Breast epithelium (tissue), 3 donors: ENCODE measurements at regions not wholly inside any gene's neighbourhood (a gene's known extent, or its start where the extent isn't known, plus 50 kb on each side); places are given as distances from the start of the nearest gene placed in this dataset.

ENCODE experiments used
- CTCF ChIP-seq, 3 donors: fragments of 450-650 bp; IDR thresholded peaks; one replicate each; pipeline ENCODE4 v1.5.1; 2016 to 2017; ENCODE audit warnings: antibody characterized with exemption in 3 of 3, mild to moderate bottlenecking in 3 of 3, moderate library complexity in 3 of 3
- POLR2AphosphoS5 ChIP-seq, 3 donors: sonication (generic); formaldehyde crosslinking; IDR thresholded peaks; one replicate each; pipeline ENCODE4 v1.6.1; 2017; ENCODE audit warnings: antibody characterized with exemption in 3 of 3

- no peak for TF ChIP-seq CTCF (IDR thresholded peaks at IDR 0.05)
- TF ChIP-seq POLR2AphosphoS5 (IDR thresholded peaks at IDR 0.05) = no peak
Observed at GRCh38 chr13:33636243-33636642, 181.7 kb upstream of the RFC3 start.
